Activated naive CD8-positive, alpha-beta T cell treated with anti-CD3 and anti-CD28 coated beads, Interleukin-2, amount 50 U/mL, for 24 hours (primary cell): ENCODE measurements at regions not wholly inside any gene's neighbourhood (a gene's known extent, or its start where the extent isn't known, plus 50 kb on each side); places are given as distances from the start of the nearest gene placed in this dataset.
A peak's percentile ranks its signal among the peaks of the same experiment; 100 is the strongest.

ENCODE experiments used
- ATAC-seq: fragments of 150-1000 bp; cut with Tn5 transposase; one replicate; pipeline ENCODE4 v1.10.0; 2021
- DNase-seq: peaks from one replicate; pipeline ENCODE4 v3.0.0; 2021
- H3K27ac Mint-ChIP-seq: one replicate; pipeline ENCODE4 v1.8.0; 2021; ENCODE audit warnings: mild to moderate bottlenecking, mixed read lengths
- H3K27me3 Mint-ChIP-seq: one replicate; pipeline ENCODE4 v1.8.0; 2021; ENCODE audit warnings: mixed read lengths
- H3K36me3 Mint-ChIP-seq: one replicate; pipeline ENCODE4 v1.8.0; 2021; ENCODE audit warnings: low read depth, mixed read lengths
- H3K4me1 Mint-ChIP-seq: one replicate; pipeline ENCODE4 v1.8.0; 2021; ENCODE audit warnings: mixed read lengths
- H3K4me3 Mint-ChIP-seq: one replicate; pipeline ENCODE4 v1.8.0; 2021; ENCODE audit warnings: mild to moderate bottlenecking, moderate library complexity, mixed read lengths
- H3K9me3 Mint-ChIP-seq: one replicate; pipeline ENCODE4 v1.8.0; 2021; ENCODE audit warnings: mixed read lengths

DNA sequence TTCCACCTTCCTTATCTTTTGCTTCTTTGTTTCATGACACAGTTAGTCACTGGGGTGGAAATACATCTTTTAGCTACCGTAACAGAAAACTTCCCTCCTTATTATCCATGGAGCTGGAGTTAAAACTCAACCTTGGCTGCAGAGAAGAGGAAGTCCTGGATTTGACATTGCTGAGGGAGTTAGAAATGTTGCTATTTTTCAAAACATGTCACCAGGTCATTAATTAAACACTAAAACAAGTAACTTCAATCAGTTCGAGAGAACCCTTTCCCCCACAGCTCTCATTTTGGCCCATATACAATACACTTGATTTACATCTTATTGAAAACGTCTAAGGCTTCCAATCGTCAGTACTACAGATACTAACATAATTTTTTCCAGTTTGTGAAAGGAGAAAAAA lies 237.9 kb upstream of the CD180 start:
- no peak overlapping the region for H3K27ac Mint-ChIP-seq
- H3K27me3 Mint-ChIP-seq, result no peaks in the 10 kb centered on the region
- no peaks in the 10 kb centered on the region for H3K4me1 Mint-ChIP-seq
- no peaks in the 10 kb centered on the region for H3K36me3 Mint-ChIP-seq
- ATAC-seq (no peak), DNase-seq (no peak)
- no peaks in the 10 kb centered on the region for H3K9me3 Mint-ChIP-seq
- no peak overlapping the region for H3K4me3 Mint-ChIP-seq

GRCh38 chr5:67432606-67433005 lies 236.0 kb upstream of the CD180 start:
- Mint-ChIP-seq H3K36me3 (no peaks in the 10 kb centered on the region), H3K4me3 (no peak overlapping the region), H3K27me3 (no peaks in the 10 kb centered on the region), H3K9me3 (no peaks in the 10 kb centered on the region), H3K27ac (no peak overlapping the region), H3K4me1 (no peaks in the 10 kb centered on the region)
- DNase-seq (no peak), ATAC-seq (no peak)

GRCh38 chr5:67431191-67431590 lies 234.6 kb upstream of the CD180 start:
- DNase-seq (no peak), ATAC-seq (no peak)
- no peak overlapping the region for H3K4me3 Mint-ChIP-seq
- H3K4me1 Mint-ChIP-seq, result no peaks in the 10 kb centered on the region
- H3K9me3 Mint-ChIP-seq, result no peaks in the 10 kb centered on the region
- H3K27me3 Mint-ChIP-seq, result no peaks in the 10 kb centered on the region
- H3K36me3 Mint-ChIP-seq, result no peaks in the 10 kb centered on the region
- no peak overlapping the region for H3K27ac Mint-ChIP-seq

- no peak overlapping the region for H3K27ac Mint-ChIP-seq
- H3K4me1 Mint-ChIP-seq, result no peaks in the 10 kb centered on the region
- no peak overlapping the region for H3K4me3 Mint-ChIP-seq
- no peaks in the 10 kb centered on the region for H3K27me3 Mint-ChIP-seq
- no peaks in the 10 kb centered on the region for H3K9me3 Mint-ChIP-seq
- no peak for ATAC-seq
- no peak for DNase-seq
- H3K36me3 Mint-ChIP-seq, result no peaks in the 10 kb centered on the region
Measured at GRCh38 chr5:67427850-67428298, 231.3 kb upstream of the CD180 start.

DNA sequence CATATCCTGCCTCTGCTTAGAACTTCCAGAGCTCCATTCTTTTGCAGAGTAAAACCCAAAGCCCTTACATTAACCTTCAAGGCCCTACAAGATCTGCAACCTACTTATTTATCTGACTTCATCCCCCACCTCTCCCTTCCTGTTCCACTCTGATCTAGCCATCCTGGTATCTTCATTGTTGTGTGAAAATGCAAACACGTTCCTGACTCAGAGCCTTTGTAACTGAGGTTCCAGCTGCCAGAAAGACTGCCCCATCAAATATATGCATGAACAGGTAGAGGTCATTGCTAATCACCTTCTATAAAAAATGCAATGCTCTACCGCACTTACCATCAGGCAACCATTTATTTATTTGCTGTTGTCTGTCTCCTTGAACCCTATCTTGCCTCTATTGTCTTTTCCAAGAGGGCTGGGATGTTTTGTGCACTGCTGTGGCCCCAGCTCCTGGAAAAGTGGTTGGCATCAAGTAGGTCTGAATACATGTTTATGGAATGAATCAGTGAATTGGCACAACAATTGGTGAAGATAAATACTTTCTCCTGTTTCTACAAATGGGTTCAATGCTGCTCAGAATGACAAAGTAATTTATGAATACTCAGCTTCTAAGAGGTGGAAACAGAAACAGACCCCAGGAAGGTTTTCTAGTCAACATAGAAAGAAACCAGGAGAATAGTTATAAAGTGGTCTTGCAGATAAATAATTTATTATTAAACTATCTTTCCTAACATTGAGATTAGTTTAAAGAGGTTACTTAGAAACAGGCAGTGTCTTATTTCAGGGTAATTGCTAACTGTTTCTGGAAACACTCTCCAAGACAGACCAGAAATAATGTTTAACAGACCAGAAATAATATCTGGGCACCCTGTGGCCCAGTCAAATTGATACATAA lies 230.6 kb upstream of the CD180 start:
- no peaks in the 10 kb centered on the region for H3K4me1 Mint-ChIP-seq
- H3K36me3 Mint-ChIP-seq, result no peaks in the 10 kb centered on the region
- no peak overlapping the region for H3K4me3 Mint-ChIP-seq
- no peak for ATAC-seq
- H3K27me3 Mint-ChIP-seq, result no peaks in the 10 kb centered on the region
- no peak overlapping the region for H3K27ac Mint-ChIP-seq
- H3K9me3 Mint-ChIP-seq, result no peaks in the 10 kb centered on the region
- DNase-seq, result no peak

DNA sequence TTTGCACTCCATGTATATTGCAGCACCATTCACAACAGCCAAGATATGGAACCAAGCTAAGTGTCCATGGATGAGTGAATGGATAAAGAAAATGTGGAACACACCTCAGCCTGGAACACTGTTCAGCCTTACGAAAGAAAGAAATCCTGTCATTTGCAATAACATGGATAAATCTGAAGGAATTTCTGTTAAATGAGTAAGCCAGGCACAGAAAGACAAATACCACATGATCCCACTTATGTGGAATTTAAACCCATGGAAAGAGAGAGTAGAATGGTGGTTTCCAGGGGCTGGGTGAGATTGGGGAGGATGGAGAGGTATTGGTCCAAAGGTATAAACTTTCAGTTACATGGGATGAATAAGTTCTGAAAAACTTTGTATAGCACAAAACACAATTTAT lies 228.9 kb upstream of the CD180 start:
- Mint-ChIP-seq H3K36me3 (no peaks in the 10 kb centered on the region), H3K27me3 (no peaks in the 10 kb centered on the region), H3K4me3 (no peak overlapping the region), H3K27ac (no peak overlapping the region), H3K9me3 (no peaks in the 10 kb centered on the region), H3K4me1 (no peaks in the 10 kb centered on the region)
- ATAC-seq (no peak), DNase-seq (no peak)

GRCh38 chr5:67417839-67418238 lies 221.2 kb upstream of the CD180 start:
- DNase-seq, result no peak
- no peaks in the 10 kb centered on the region for H3K36me3 Mint-ChIP-seq
- no peak for ATAC-seq
- H3K4me3 Mint-ChIP-seq, result no peak overlapping the region
- H3K9me3 Mint-ChIP-seq, result no peaks in the 10 kb centered on the region
- H3K27ac Mint-ChIP-seq, result no peak overlapping the region
- H3K27me3 Mint-ChIP-seq, result no peaks in the 10 kb centered on the region
- peaks cover 13% of the 10 kb centered on the region for H3K4me1 Mint-ChIP-seq

DNA sequence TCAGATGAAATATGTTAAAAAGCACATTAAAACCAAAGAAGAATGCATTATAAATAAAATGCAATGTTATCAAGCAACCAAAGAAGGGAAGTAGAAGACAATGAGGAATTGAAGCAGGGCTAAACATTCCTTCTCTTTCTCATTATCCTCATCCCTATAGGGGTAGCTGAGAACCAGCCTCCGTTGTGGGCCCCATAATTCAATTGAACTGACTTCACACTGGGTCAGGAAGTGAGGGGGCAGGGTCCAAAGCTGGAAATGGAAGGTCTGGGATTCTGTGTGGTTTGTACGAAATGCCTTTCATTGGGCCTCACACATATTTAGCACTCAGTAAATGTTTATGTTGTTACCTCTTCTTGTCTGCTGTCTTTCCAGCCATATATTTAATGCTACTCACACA lies 220.4 kb upstream of the CD180 start:
- Mint-ChIP-seq H3K9me3 (no peaks in the 10 kb centered on the region), H3K36me3 (no peaks in the 10 kb centered on the region), H3K27ac (no peak overlapping the region), H3K4me1 (peaks cover 13% of the 10 kb centered on the region), H3K4me3 (no peak overlapping the region), H3K27me3 (no peaks in the 10 kb centered on the region)
- ATAC-seq (no peak), DNase-seq (no peak)

DNA sequence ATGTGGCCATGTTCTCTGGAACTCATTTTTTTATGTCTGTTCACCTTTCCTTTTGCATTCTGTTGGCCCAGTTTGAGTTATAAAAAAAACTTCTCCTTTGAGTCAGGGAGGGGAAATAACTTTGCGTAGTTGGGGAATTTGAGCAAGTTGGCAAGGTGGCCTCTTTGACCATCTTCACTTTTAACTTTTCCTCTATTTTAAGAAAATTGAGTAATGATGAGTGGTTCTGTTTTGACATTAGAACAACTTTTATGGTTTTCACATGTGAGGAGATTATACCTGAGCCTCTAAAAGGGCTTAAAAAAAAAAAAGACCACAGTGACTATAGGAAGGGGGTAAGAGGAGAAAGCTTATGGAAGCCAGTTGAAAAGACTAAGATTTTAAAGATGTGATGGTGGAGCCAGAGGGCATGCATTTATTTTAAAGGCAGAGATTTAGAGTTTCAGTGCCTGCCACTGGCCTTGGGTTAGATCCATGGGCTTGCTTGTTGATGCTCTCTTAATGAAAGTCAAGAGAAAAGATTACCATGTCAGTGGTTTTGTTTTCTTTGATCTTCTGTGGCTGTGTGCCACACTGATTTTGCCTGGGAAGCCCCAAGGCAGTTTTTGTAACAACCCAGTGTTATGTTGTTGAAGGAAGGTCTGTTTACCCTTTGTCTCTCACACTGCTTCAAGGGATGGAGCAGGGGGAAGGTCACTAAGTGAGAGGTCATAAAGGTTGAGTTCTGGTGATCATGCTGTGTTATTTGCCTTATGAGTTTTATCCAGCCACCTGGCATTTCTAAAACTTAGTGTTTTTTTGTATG lies 219.7 kb upstream of the CD180 start:
- DNase-seq, result no peak
- Mint-ChIP-seq H3K4me1 (peaks cover 13% of the 10 kb centered on the region), H3K27ac (peak overlapping the region; percentile 65), H3K9me3 (no peaks in the 10 kb centered on the region), H3K27me3 (no peaks in the 10 kb centered on the region), H3K36me3 (no peaks in the 10 kb centered on the region), H3K4me3 (no peak overlapping the region)
- peak; percentile 57 for ATAC-seq

GRCh38 chr5:67414712-67415111 lies 218.1 kb upstream of the CD180 start:
- Mint-ChIP-seq H3K4me3 (no peak overlapping the region), H3K4me1 (peaks cover 13% of the 10 kb centered on the region), H3K27me3 (no peaks in the 10 kb centered on the region), H3K27ac (no peak overlapping the region), H3K9me3 (no peaks in the 10 kb centered on the region), H3K36me3 (no peaks in the 10 kb centered on the region)
- DNase-seq, result no peak
- no peak for ATAC-seq

DNA sequence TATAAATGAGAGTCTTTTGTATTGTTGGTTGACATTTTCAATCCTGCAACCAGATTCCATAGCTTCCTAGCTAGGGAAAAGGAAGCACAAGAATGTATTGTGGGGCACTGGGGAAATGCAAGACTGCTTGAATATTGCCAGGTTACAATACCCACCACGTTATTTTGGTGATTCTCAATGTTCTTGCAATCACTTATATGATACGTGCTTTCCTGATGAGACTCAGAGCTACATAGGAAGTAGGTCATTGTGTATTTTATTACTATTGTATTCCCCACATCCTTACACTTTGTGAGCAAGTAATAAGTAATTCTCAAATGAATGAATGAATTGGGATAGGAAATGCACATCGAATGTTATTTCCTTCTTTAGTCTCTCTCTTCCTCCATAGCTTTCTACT lies 217.1 kb upstream of the CD180 start:
- no peak overlapping the region for H3K27ac Mint-ChIP-seq
- DNase-seq (no peak), ATAC-seq (no peak)
- no peak overlapping the region for H3K4me3 Mint-ChIP-seq
- no peaks in the 10 kb centered on the region for H3K36me3 Mint-ChIP-seq
- no peaks in the 10 kb centered on the region for H3K27me3 Mint-ChIP-seq
- H3K4me1 Mint-ChIP-seq, result peaks cover 13% of the 10 kb centered on the region
- H3K9me3 Mint-ChIP-seq, result no peaks in the 10 kb centered on the region

- Mint-ChIP-seq H3K27me3 (no peaks in the 10 kb centered on the region), H3K27ac (no peak overlapping the region), H3K4me3 (no peak overlapping the region), H3K4me1 (no peaks in the 10 kb centered on the region), H3K36me3 (no peaks in the 10 kb centered on the region), H3K9me3 (no peaks in the 10 kb centered on the region)
- DNase-seq (no peak), ATAC-seq (no peak)
Measured at GRCh38 chr5:67409126-67409777, 212.7 kb upstream of the CD180 start.

- no peaks in the 10 kb centered on the region for H3K9me3 Mint-ChIP-seq
- no peak overlapping the region for H3K4me3 Mint-ChIP-seq
- no peaks in the 10 kb centered on the region for H3K27me3 Mint-ChIP-seq
- H3K27ac Mint-ChIP-seq, result no peak overlapping the region
- no peaks in the 10 kb centered on the region for H3K36me3 Mint-ChIP-seq
- ATAC-seq, result no peak
- DNase-seq, result no peak
- no peaks in the 10 kb centered on the region for H3K4me1 Mint-ChIP-seq
Measured at GRCh38 chr5:67407979-67408378, 211.4 kb upstream of the CD180 start.

DNA sequence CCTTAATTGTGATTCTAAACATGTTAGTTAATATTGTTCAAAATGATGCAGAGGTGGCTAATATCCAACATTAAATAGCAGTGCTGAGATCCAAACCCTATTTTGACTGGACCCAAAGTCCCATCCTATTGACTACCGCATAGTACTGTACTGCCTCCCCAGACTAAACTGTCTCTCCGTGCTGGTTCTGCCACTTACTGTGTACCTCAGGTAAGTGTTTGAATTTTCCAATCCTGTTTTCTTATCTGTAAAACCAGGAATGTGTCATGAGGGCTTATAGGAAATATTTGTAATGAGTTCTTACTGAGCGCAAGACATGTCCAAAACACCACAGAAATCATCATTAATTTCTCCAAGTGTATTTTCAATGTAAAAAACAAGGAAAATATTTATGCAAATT lies 209.2 kb upstream of the CD180 start:
- Mint-ChIP-seq H3K27ac (no peak overlapping the region), H3K4me3 (no peak overlapping the region), H3K4me1 (no peaks in the 10 kb centered on the region), H3K36me3 (no peaks in the 10 kb centered on the region), H3K27me3 (no peaks in the 10 kb centered on the region), H3K9me3 (no peaks in the 10 kb centered on the region)
- no peak for ATAC-seq
- DNase-seq, result no peak

DNA sequence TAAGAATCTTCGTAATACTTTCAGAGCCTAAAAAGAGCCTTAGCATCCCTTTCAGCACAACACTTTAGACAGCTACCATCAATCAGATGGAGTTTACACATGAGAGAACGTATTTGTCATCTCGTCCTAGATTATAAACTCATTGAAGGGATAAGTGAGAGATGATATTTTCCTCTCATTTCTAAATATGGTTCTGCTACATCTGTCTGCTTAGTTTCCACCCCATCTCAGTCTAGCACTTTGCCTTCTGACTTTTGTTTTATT lies 208.4 kb upstream of the CD180 start:
- Mint-ChIP-seq H3K27me3 (no peaks in the 10 kb centered on the region), H3K27ac (no peak overlapping the region), H3K9me3 (no peaks in the 10 kb centered on the region), H3K4me3 (no peak overlapping the region), H3K4me1 (no peaks in the 10 kb centered on the region), H3K36me3 (no peaks in the 10 kb centered on the region)
- ATAC-seq, result no peak
- DNase-seq, result no peak
